DMS79 treated with DMSO at 0.1 percent for 48 hours (cell line): ENCODE measurements at regions not wholly inside any gene's neighbourhood (a gene's known extent, or its start where the extent isn't known, plus 50 kb on each side); places are given as distances from the start of the nearest gene placed in this dataset.

Source experiments
- DNase-seq: peaks from one replicate; lab custom pipeline; 2025; lab: John Stamatoyannopoulos, UW

- no peak for DNase-seq
These were observed 160.4 kb upstream of the PWP1 start for GRCh38 chr12:107525063-107525718.

GRCh38 chr12:107525719-107526554 is 159.7 kb upstream of the PWP1 start:
- peak; percentile 35 for DNase-seq

- DNase-seq, result no peak
These were observed 158.9 kb upstream of the PWP1 start for GRCh38 chr12:107526555-107527180.

GRCh38 chr12:107528731-107529365 is 156.8 kb upstream of the PWP1 start:
- DNase-seq, result no peak

- DNase-seq, result no peak
These were observed 155.6 kb upstream of the PWP1 start for GRCh38 chr12:107529991-107530390.

GRCh38 chr12:107530701-107531100 is 154.9 kb upstream of the PWP1 start:
- no peak for DNase-seq

- DNase-seq, result no peak
These were observed 152.4 kb upstream of the PWP1 start for GRCh38 chr12:107533218-107533617.

GRCh38 chr12:107536613-107537012 is 149.0 kb upstream of the PWP1 start:
- no peak for DNase-seq

GRCh38 chr12:107537464-107538119 is 148.0 kb upstream of the PWP1 start:
- no peak for DNase-seq

GRCh38 chr12:107539196-107539939 is 146.2 kb upstream of the PWP1 start:
- no peak for DNase-seq

GRCh38 chr12:107541001-107541705 is 144.4 kb upstream of the PWP1 start:
- DNase-seq, result no peak

- DNase-seq, result no peak
These were observed 142.2 kb upstream of the PWP1 start for GRCh38 chr12:107543416-107543815.

GRCh38 chr12:107543841-107544240 is 141.8 kb upstream of the PWP1 start:
- no peak for DNase-seq

- no peak for DNase-seq
These were observed 140.7 kb upstream of the PWP1 start for GRCh38 chr12:107544937-107545336.

GRCh38 chr12:107545737-107546353 is 139.8 kb upstream of the PWP1 start:
- no peak for DNase-seq

GRCh38 chr12:107547389-107547788 is 138.2 kb upstream of the PWP1 start:
- no peak for DNase-seq

- no peak for DNase-seq
These were observed 135.7 kb upstream of the PWP1 start for GRCh38 chr12:107549651-107550480.

GRCh38 chr12:107551434-107551833 is 134.2 kb upstream of the PWP1 start:
- no peak for DNase-seq

GRCh38 chr12:107552263-107552662 is 133.3 kb upstream of the PWP1 start:
- DNase-seq, result no peak
